ENCODE measurements at regions not wholly inside any gene's neighbourhood (a gene's known extent, or its start where the extent isn't known, plus 50 kb on each side); places are given as distances from the start of the nearest gene placed in this dataset.

DNA sequence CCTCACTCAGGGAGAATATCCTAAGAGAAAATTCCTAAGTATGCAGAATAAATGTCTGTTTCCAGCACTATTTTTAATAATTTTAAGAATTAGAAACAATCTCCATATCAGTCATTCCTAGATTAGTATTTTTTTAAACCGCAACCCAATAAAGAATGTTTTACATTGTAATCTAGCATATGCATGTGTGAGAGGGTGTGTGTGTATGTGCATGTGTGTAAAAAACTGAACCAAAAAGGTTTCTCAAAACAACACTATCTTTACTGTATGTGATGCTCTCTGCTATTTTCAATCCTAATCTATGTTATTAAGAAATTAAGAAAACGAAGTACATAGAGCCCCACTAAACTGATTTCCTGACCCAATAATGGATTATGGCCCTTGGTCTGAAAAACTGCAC, 90.6 kb upstream of the AKIP1 start:
- Histone ChIP-seq H3K9ac (ENCODE audit: insufficient read depth in 1 of 2, low read length in 2 of 2) (no peak overlapping the region), H3K27me3 (ENCODE audit: control insufficient read depth in 3 of 3, insufficient read depth in 3 of 3, low read length in 2 of 3) (no peaks in the 10 kb centered on the region), H3K9me3 (ENCODE audit: control insufficient read depth in 4 of 4, insufficient read depth in 3 of 4, low read length in 3 of 4) (no peaks in the 10 kb centered on the region), H3K4me3 (no peak overlapping the region), H3K4me1 (ENCODE audit: control insufficient read depth in 5 of 5, insufficient read depth in 5 of 5, low read length in 5 of 5) (peaks cover 0 to 4% (median 0%) of the 10 kb centered on the region in 5 donors), H3K27ac (ENCODE audit: low read depth in 1 of 2, low read length in 1 of 2) (no peak overlapping the region), H3K36me3 (ENCODE audit: control insufficient read depth in 4 of 4, insufficient read depth in 4 of 4, low read length in 4 of 4) (no peaks in the 10 kb centered on the region)
- DNase-seq (no peak), ATAC-seq (ENCODE audit: insufficient read depth, low FRiP score) (no peak)
- 49% methylated on average over 2 of the region's 2 CpGs for WGBS, 2 donors
- TF ChIP-seq CTCF (IDR thresholded peaks at IDR 0.05; ENCODE audit: control extremely low read depth, extremely low read depth) = no peak

DNA sequence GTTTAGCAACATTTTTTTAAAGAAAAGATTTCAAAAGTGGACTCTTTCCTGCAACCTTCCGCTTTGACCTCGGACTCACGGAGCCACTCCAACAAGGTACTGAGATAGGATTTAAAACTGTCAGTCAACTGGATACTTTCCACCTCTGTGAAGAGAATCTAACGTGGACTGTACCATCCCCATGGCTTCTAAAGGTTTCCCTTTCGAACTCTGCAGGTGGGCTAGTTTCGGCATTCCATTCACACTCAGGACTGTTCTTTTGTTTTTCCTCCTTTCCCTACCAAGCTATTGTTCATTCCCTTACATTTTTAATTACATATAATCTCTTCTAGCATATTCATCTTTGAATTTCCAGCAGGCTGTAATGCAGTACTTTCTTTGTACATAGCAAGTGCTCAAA, 88.5 kb upstream of the AKIP1 start:
- Histone ChIP-seq H3K27ac (ENCODE audit: low read depth in 1 of 2, low read length in 1 of 2) (no peak overlapping the region), H3K9me3 (ENCODE audit: control insufficient read depth in 4 of 4, insufficient read depth in 3 of 4, low read length in 3 of 4) (no peaks in the 10 kb centered on the region), H3K36me3 (ENCODE audit: control insufficient read depth in 4 of 4, insufficient read depth in 4 of 4, low read length in 4 of 4) (peaks cover 0 to 6% (median 0%) of the 10 kb centered on the region in 4 donors), H3K27me3 (ENCODE audit: control insufficient read depth in 3 of 3, insufficient read depth in 3 of 3, low read length in 2 of 3) (no peaks in the 10 kb centered on the region), H3K4me3 (no peak overlapping the region), H3K9ac (ENCODE audit: insufficient read depth in 1 of 2, low read length in 2 of 2) (no peak overlapping the region), H3K4me1 (ENCODE audit: control insufficient read depth in 5 of 5, insufficient read depth in 5 of 5, low read length in 5 of 5) (peaks cover 0 to 4% (median 0%) of the 10 kb centered on the region in 5 donors)
- DNase-seq (no peak), ATAC-seq (ENCODE audit: insufficient read depth, low FRiP score) (no peak)
- WGBS, 2 donors = 77 to 78% methylated on average over 6 of the region's 6 CpGs
- TF ChIP-seq CTCF (IDR thresholded peaks at IDR 0.05; ENCODE audit: control extremely low read depth, extremely low read depth) = no peak

- Histone ChIP-seq H3K4me3 (no peak overlapping the region), H3K4me1 (ENCODE audit: control insufficient read depth in 5 of 5, insufficient read depth in 5 of 5, low read length in 5 of 5) (peaks cover 0 to 3% (median 0%) of the 10 kb centered on the region in 5 donors), H3K9ac (ENCODE audit: insufficient read depth in 1 of 2, low read length in 2 of 2) (no peak overlapping the region), H3K27me3 (ENCODE audit: control insufficient read depth in 3 of 3, insufficient read depth in 3 of 3, low read length in 2 of 3) (no peaks in the 10 kb centered on the region), H3K9me3 (ENCODE audit: control insufficient read depth in 4 of 4, insufficient read depth in 3 of 4, low read length in 3 of 4) (no peaks in the 10 kb centered on the region), H3K27ac (ENCODE audit: low read depth in 1 of 2, low read length in 1 of 2) (no peak overlapping the region), H3K36me3 (ENCODE audit: control insufficient read depth in 4 of 4, insufficient read depth in 4 of 4, low read length in 4 of 4) (peaks cover 0 to 6% (median 0%) of the 10 kb centered on the region in 4 donors)
- WGBS, 2 donors = 88 to 90% methylated on average over 2 of the region's 2 CpGs
- ATAC-seq (ENCODE audit: insufficient read depth, low FRiP score) (no peak), DNase-seq (no peak)
- no peak for TF ChIP-seq CTCF (IDR thresholded peaks at IDR 0.05; ENCODE audit: control extremely low read depth, extremely low read depth)
Observed at GRCh38 chr11:8823174-8823742, 87.7 kb upstream of the AKIP1 start.
